Suprapubic skin (tissue), 4 donors: ENCODE measurements at regions not wholly inside any gene's neighbourhood (a gene's known extent, or its start where the extent isn't known, plus 50 kb on each side); places are given as distances from the start of the nearest gene placed in this dataset.

Experiments used
- EP300 ChIP-seq: sonication (generic); formaldehyde crosslinking; IDR thresholded peaks from one replicate; pipeline ENCODE4 v1.6.1; 2017; ENCODE audit warnings: antibody characterized with exemption
- POLR2A ChIP-seq, 2 donors: fragments of 450-650 bp; IDR thresholded peaks; one replicate each; pipeline ENCODE4 v1.6.1; 2017; ENCODE audit warnings: antibody characterized with exemption in 2 of 2, mild to moderate bottlenecking in 2 of 2, moderate library complexity in 2 of 2
- POLR2AphosphoS5 ChIP-seq, 3 donors: sonication (generic); formaldehyde crosslinking; IDR thresholded peaks; one replicate each; pipeline ENCODE4 v1.6.1; 2017; ENCODE audit warnings: antibody characterized with exemption in 3 of 3
- TF ChIP-seq, protein P1 (sequence below), 2 donors: fragments of 200-600 bp in 1 of 2; fragments of 450-650 bp in 1 of 2; sonication (generic) in 1 of 2; IDR thresholded peaks; one replicate each; pipeline ENCODE4 v1.5.1; 2016 to 2019; ENCODE audit warnings: antibody characterized with exemption in 2 of 2, mild to moderate bottlenecking in 1 of 2, moderate library complexity in 1 of 2

GRCh38 chr13:72097568-72097967, 230.6 kb upstream of the DACH1 start:
- TF ChIP-seq, protein P1, sequence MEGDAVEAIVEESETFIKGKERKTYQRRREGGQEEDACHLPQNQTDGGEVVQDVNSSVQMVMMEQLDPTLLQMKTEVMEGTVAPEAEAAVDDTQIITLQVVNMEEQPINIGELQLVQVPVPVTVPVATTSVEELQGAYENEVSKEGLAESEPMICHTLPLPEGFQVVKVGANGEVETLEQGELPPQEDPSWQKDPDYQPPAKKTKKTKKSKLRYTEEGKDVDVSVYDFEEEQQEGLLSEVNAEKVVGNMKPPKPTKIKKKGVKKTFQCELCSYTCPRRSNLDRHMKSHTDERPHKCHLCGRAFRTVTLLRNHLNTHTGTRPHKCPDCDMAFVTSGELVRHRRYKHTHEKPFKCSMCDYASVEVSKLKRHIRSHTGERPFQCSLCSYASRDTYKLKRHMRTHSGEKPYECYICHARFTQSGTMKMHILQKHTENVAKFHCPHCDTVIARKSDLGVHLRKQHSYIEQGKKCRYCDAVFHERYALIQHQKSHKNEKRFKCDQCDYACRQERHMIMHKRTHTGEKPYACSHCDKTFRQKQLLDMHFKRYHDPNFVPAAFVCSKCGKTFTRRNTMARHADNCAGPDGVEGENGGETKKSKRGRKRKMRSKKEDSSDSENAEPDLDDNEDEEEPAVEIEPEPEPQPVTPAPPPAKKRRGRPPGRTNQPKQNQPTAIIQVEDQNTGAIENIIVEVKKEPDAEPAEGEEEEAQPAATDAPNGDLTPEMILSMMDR (IDR thresholded peaks at IDR 0.05) = no peak
- TF ChIP-seq EP300 (no peak), POLR2A (IDR thresholded peaks at IDR 0.05) (no peak), POLR2AphosphoS5 (IDR thresholded peaks at IDR 0.05) (no peak)
